T-helper 22 cell (primary cell): ENCODE measurements at regions not wholly inside any gene's neighbourhood (a gene's known extent, or its start where the extent isn't known, plus 50 kb on each side); places are given as distances from the start of the nearest gene placed in this dataset.

Experiments
- DNase-seq: peaks from one replicate; pipeline ENCODE4 v3.0.0-alpha.2; 2020; ENCODE audit warnings: low read depth

GRCh38 chr6:11296449-11297375, 64.2 kb upstream of the NEDD9 start:
- no peak for DNase-seq

- DNase-seq: no peak
These were observed 63.5 kb upstream of the NEDD9 start for GRCh38 chr6:11295969-11296368.

- no peak for DNase-seq
These were observed 61.8 kb upstream of the NEDD9 start for GRCh38 chr6:11294228-11294627.

GRCh38 chr6:11292594-11293236, 60.2 kb upstream of the NEDD9 start:
- no peak for DNase-seq

GRCh38 chr6:11292091-11292490, 59.6 kb upstream of the NEDD9 start:
- DNase-seq: no peak

- DNase-seq: no peak
These were observed 59.1 kb upstream of the NEDD9 start for GRCh38 chr6:11291582-11291981.

- DNase-seq: no peak
These were observed 57.6 kb upstream of the NEDD9 start for GRCh38 chr6:11290027-11290426.

- DNase-seq: no peak
These were observed 55.6 kb upstream of the NEDD9 start for GRCh38 chr6:11288065-11288464.

GRCh38 chr6:11284996-11285395, 52.5 kb upstream of the NEDD9 start:
- no peak for DNase-seq

GRCh38 chr6:11283629-11284028, 51.2 kb upstream of the NEDD9 start:
- no peak for DNase-seq

- DNase-seq: no peak
These were observed 50.4 kb upstream of the NEDD9 start for GRCh38 chr6:11282875-11283274.
